ENCODE measurements at regions not wholly inside any gene's neighbourhood (a gene's known extent, or its start where the extent isn't known, plus 50 kb on each side); places are given as distances from the start of the nearest gene placed in this dataset.

DNA sequence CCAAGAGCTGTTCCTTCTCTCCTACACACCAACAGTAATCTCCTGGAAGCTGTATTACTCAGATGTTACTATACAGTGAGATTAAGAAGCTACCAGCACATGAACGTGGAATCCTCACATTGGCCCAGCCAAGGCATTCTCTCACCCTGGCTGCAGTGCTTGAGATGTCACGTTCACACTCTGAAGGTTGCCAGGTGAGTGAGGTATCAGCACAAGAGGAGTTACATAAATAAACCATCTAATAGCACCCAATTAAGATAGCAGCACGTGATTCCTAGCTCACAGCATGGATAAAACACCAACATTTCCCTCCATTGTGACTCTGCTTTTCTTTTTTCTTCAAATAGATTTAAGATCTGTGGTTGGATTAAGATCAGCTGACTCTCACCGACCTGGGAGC lies 182.8 kb downstream of the PLPP3 start:
- no peak for FAIRE-seq
- no peak for DNase-seq (ENCODE audit: low spot score in 2 of 2)

DNA sequence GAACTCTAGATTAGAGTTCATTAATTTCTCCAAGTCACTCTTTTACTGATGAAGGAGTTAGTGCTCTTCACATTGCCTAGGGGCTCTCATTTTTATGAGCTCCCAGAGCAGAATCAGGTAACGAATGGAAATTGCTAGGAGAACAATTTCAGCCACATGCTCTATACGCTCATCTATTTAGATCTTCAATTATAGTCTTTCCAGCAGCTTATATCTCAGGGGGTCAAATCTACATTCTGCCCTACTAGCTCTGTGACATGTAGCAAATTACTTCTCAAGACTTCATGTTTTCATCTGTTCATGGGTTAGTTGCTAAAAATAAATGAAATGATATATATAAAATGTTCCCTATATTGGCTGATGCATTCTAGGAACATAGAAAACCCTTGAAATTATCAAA lies 183.6 kb downstream of the PLPP3 start:
- DNase-seq (ENCODE audit: low spot score in 2 of 2): no peak
- FAIRE-seq: no peak

DNA sequence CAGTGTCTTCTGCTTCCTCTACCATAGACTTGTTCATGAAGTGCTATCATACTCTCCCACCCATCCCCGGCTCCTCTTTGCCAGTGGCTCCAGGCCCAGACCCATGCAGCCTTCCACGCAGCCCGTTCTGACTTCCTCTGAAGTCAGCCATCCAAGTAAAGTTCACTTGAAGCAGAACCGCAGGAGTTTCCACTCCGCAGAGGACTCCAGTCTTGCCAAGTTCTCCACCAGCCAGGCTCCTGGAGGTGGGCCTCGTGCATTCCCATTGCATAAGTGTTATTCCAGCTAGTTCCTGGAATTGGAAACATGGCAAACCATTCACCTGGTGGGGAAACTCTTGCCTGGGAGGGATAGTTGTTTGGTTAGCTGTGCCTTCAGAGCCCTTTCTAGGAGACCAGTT lies 185.1 kb downstream of the PLPP3 start:
- FAIRE-seq (no peak), DNase-seq (ENCODE audit: low spot score in 2 of 2) (no peak)

DNA sequence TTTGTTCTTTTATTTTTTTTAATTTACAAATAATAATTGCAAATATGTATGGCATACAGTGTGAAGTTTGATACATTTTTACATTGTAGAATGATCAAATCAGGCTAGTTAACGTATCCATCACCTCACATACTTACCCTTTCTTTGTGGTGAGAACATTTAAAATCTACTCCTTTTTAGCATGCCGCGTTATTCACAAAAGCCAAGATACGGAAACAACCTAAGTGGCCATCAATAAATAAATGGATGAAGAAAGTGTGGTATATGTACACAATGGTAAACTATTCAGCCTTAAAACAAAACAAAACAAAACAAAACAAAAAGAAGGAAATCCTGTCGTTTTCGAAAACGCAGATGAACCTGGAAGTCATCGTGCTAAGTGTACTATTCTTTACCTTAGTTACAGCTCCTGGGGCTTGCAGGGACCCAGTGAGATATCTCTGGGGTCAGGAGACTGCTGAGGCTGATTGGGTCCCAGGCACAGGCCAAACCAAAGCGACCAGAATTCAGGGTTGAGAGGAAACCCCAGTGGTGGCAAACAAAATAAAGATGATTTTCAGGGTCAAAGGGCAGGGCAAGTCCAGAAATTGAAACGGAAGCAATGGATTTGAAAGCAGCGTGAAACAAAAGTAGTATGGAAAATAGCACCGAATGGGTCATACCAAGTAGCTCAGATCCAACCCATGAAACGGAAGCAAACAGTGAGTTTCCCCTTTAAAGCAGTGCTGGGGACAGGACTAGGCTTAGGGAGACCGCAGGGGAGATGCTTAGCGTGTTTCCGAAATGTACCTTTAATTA lies 188.2 kb downstream of the PLPP3 start:
- FAIRE-seq: no peak
- no peak for DNase-seq (ENCODE audit: low spot score in 2 of 2)

DNA sequence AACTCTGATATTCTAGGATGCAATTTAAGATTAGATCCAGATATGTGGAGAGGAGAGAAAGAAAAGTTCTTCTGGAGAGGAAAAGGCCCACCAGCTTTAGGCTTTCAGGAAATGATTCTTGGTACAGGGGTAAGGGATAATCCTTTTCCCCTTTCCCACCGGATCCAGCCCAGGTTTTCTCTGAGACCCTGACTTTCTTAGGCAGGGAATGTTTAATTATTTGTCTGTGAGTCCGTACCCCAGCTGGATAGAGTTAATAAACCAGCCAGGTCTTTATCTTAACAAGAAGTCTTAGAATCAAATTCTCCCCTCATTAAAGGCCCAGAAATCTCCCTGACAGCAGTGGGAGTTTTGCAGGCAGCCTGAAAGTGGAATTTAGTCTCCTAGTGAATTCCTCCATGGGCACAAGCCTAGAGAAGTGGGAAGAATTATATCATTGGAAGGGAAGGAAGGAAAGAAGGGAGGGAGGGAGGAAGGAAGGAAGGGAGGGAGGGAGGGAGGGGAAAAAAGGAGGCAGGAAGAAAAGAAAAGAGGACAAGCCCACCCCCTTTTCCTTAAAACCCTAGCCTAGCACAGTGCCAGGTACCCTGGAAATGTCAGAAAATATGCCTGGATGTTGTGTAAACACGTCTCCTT lies 189.0 kb downstream of the PLPP3 start:
- no peak for DNase-seq (ENCODE audit: low spot score in 2 of 2)

DNA sequence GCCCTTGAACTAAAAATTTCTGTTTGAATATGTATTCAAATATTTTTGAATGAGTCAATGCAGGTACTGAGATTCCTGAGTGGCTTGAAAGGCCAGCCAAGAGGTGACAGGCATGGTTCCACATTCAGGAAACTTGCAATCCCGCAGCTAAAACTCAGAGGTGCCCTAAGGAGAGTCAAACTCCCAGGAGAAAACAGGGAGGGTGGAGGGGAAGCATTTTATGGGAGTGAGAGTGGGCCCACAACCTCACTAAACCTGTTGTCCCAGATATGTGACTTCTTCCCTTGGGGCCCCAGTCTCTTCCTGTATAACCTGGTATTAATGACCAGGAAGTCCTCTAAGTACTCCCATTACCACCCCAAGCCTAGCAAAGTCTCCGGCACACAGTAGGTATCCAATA lies 189.6 kb downstream of the PLPP3 start:
- DNase-seq (ENCODE audit: low spot score in 2 of 2) (no peak), FAIRE-seq (no peak)

More for the DNA sequence above, 189.0 kb downstream of the PLPP3 start:
- FAIRE-seq: no peak

DNA sequence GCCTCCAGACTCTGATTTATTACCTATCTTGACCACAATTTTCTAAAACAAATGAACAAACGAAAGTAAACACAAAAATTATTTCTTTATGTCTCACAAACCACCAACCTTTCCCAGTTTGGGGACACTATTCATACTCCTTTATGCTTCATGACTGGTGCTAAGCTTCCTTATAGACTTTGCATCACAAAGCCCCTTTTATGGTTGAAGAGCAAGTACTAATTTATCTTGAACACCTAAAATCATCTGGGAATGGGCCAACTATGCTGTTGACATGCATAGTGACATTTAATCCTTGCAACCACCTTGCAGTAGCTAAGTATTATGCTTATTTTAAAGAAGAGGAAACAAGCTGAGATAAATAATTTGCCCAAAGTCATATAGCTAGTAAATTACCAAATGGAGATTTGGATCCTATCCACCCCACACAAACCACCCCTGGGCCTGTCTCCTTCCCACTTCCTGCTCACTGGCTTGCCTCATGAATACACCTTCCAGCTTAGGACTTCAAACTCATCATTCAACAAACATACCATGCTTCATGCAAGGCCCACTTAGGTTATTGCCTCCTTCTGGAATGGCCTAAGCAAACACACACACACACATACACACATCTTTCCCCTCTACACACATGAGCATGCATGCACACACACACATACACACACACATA lies 192.2 kb downstream of the PLPP3 start:
- FAIRE-seq: no peak
- DNase-seq (ENCODE audit: low spot score in 2 of 2): no peak

DNA sequence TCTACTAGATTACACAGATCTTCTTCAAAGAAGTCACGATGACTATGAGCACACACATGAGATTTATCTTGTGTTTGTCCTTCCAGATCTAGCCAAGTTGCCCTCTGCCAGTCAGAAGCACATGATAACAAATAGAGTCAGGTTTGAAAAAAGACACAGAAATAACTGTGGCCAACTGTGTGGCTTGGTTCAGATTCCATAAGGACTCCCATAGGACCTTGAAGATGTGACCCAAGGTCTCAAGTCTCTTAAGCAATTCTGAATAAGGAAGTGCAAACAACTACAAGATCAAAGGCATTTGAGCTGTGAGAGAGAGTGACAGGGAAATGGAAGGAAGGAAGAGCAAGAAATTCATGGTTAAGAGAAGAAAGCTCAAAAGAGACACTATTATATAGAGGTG lies 194.0 kb downstream of the PLPP3 start:
- DNase-seq (ENCODE audit: low spot score in 2 of 2) (no peak), FAIRE-seq (no peak)

DNA sequence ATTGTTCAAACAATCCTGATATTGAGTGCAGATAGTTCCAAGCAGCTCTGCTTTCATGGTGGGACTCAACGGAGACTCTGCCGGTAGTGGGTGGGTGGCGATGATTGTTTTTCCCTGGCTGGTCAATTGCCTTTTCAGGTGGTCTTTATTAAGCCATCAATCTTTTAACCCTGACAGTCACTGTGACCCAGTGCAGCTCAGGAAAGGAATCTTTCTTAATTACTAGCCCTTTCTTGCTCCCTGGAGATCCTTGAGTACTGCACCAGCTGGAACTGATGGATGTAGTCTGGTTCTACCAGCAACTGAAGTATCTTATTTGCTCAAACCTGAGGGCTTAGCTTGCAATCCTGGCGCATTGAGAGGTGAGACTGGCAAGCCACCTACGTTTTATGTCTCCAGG lies 196.4 kb downstream of the PLPP3 start:
- no peak for DNase-seq (ENCODE audit: low spot score in 2 of 2)
- no peak for FAIRE-seq

DNA sequence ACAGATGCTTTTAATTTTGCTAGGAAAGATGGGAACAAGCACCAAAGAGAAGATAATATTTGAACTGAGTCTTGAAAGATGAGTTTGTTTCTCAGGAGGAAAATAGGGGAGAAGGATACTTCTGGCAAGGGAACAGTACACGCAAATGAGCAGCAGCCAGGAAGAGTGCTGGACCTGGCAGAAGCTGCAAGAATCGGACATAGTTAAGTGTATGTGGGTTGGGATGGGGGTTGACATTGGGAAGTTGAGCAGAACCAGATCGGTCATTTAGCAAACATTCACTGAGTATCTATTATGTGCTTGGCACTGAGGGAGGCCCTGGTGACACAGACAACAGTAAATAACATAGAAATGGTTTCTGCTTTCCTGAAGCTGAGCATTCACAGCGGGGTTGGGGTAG lies 198.8 kb downstream of the PLPP3 start:
- DNase-seq (ENCODE audit: low spot score in 2 of 2) (no peak), FAIRE-seq (no peak)

DNA sequence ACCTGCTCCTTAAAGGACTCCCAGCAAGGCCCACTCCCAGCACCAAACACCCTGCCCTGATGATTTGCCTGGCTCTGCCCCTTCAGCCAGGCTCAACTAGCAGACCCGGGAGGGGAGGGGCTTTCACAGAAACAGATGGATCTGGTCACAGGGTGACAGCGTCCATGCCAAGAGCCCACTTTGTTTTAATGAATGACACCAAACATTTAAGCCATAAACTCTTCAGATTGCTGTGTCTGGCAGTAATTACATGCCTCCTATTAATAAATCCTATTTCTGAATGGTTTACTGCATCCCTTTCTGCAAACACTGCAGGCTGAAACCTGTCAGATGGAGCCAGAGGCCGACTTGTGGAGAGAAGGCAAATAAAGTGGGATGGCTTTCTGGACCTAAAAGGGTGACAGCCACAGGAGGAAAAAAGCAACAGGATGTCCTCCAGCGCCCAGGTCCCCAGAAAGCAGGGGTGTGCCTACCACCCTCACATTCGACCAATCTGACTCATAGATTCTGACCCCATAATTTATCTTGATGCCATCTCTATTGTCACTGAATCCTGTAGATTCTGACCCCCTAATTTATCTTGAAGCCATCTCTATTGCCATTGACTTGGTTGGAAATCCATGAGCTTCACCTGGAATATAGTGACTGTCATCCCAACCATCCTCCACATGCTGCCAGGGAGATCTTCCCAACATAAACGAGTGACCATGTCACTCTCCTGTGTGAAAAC lies 200.9 kb downstream of the PLPP3 start:
- no peak for FAIRE-seq
- no peak for DNase-seq (ENCODE audit: low spot score in 2 of 2)

DNA sequence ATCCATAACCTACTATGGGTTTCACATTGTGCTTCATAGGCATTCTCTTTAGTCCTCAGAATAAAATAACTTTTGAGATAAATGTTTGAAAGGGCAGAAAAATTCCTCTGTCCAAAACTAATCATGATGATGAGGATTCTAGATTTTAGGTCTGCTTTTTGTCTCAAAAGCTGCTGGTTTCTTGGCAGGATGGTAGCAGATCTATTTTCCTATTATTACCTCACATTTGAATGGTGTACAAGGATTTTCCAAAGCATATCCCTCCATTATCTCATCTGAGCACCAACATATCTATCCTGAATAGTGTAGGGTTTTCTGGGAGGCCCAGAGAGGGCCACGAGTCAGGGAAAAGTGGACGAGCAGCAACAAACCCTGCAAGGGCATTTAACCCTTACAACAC lies 201.9 kb downstream of the PLPP3 start:
- FAIRE-seq: no peak
- no peak for DNase-seq (ENCODE audit: low spot score in 2 of 2)

DNA sequence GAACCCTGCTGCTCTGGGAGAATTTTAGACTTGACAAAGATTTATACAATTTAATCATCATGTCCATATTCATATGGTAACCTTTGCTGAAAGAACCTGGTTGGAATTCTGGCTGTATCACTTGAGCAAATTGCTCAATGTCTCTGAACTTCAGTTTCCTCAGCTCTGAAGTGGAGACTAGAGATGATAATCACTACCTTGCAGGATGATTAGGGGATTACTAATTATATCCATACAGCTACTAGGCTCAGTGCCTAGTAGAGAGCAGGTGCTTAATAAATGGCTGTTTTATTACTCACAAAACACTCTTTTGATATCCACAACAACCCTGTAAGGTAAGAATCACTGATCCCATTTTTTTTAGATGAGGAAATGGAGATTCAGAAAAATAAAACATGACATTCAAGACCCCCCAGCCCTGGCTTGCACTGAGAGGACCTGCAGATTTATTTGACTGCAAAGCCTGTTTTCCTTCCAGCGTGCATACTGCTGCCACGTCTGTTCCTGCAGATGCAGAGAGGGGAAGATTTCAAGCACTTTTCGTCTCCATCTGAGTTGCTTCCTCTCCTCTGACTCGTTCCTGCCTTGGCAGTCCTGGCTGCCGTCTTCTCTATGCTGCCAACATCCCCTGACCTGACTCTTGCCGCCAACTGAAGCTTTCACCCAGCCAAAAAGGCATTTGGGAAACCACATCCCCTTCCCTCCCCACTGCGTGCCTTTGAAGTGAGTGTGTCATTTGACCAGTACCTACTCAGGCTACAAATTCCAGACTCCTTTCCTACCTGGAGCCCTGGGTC lies 203.0 kb downstream of the PLPP3 start:
- FAIRE-seq (no peak), DNase-seq (ENCODE audit: low spot score in 2 of 2) (no peak)

DNA sequence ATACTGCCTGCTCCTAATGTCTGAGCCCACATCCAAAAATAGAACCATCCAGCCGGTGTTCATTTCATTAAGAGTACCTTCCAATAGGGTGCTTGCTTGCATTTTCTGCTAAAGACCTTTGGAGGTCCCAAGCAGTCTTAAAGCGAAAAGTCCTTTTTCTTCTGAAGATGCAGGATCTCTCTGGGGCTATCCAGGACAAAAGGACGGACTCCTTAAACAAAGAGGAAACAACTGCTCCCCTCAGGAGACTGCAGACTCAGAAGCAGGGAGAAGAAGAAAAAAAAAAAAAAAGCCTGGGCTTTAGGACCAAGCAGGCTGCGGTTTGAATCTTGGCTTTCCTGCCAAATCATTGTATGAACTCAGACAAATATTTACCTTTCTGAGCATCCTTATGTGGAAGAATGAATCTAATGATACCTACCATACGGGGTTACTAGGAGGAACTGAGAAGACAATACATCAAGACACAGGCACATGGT lies 204.0 kb downstream of the PLPP3 start:
- no peak for DNase-seq (ENCODE audit: low spot score in 2 of 2)
- no peak for FAIRE-seq

DNA sequence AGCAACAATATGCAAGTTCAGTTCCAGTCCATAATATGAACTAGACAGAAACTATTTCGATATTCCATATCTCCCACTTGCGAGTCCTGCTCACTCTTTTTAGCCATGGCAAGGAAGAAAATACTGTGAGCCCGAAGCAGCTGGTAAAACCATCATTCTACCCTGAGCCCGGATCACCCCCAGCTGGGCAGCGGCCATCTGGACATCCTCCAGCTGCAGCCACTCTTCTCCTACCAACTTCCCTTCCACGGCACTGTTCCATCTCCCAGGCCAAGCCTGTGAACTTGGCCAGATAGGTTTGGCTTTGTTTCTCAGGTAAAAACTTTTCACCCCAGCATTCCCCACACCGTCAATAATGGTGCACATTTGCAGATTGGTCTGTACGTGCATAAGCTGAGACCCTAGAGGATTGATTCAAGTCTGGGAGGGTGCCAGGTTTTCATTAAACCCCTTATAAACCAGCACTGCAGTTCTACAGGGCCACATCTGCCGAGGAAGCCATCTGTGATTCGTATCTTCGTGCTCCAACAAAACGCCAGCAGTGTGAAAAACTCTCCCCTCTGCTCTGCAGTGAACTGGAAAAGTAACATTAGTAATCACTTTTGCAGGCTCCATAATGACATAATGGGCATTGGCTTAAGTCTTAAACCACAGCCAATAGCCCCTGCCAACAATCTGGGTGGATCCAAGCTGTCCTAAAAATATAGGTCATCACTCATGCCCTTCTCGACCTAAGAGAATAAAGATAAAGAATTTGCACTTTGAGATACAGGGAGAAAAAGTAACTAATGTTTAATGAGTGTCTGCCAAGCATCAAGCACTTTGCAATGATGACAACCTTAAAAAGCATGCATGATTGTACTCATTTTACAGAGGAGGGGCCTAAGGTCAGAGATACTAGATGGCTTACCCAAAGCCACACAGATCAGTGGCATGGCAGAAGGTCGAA lies 205.1 kb downstream of the PLPP3 start:
- DNase-seq (ENCODE audit: low spot score in 2 of 2): no peak
- FAIRE-seq: no peak

DNA sequence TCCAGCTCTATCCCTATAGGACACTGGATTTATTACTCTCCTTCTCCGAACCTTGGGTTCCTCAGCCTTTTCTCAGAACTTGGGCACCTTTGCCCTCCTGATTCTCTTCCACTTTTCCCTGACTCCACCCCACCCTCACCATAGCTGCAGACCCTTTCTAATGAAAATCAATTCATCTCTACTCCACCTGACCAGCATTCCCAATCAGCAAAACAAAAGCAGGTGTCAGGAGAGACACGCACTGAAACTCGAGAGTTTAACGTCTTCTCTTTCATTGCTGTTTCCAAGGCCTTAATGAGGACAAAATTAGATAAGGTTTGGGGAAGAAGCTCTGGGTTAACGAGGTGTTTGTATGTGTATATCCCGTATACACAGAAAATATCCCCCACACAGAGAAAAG lies 208.8 kb downstream of the PLPP3 start:
- no peak for DNase-seq (ENCODE audit: low spot score in 2 of 2)
- no peak for FAIRE-seq

DNA sequence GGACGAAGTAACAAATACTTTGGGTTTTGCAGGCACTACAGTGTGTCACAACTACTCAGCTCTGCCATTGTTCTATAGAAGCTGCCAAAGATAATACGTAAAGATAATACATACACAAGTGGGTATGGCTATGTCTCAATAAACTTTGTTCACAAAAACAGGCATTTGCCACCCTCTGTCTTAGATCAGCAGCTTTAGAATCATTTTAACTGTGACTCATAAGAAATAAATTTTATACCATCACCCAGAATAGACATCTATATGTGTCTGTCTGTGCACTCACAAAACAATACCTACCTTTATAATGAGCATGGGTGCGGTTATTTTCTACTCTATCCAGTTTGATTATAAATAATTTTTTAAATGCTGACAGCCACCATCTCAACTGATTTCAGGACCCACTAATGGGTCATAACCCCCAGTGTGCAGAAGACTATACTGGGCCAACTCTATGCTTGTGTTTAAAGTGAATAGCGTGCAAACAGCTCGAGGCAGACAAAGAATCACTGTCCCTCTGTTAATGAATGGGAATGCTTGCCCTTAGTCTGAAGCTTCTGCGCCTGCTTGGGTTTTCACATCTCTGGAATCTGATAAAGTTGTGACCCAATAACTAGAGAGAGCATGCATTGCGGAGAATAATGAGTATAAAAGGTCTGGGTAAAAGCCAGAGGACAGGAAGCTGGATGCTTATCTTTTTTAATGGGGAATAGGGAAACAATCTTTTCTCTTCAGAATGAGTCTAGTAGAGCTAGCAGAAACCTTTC lies 216.2 kb downstream of the PLPP3 start:
- DNase-seq (ENCODE audit: low spot score in 2 of 2): no peak
- FAIRE-seq: no peak

DNA sequence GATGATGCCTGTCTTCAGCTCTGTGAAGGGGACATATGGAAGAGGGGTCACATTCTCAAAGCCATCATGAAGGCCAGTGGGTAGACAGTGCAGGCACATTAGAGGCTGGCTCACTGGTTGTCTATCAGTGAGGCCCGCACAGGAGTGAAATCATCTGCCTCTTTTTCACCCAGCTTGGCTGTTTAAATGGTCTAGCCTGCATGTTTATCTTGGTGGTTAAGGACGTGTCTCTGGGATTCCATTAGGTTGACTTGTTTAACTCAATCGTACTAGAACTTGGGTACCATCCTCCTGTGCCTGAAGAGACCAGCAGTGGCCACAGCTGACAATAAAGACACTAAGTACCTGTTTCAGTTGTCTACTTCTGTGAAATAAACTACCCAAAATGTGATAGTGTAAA lies 219.3 kb downstream of the PLPP3 start:
- FAIRE-seq: no peak
- no peak for DNase-seq (ENCODE audit: low spot score in 2 of 2)
